SK-N-MC (cell line): ENCODE measurements at regions not wholly inside any gene's neighbourhood (a gene's known extent, or its start where the extent isn't known, plus 50 kb on each side); places are given as distances from the start of the nearest gene placed in this dataset.

Experiments used
- EZH2 ChIP-seq: fragments of 200-600 bp; sonication (generic); IDR thresholded peaks from one replicate; pipeline ENCODE4 v1.6.1; 2017; ENCODE audit warnings: antibody characterized with exemption
- POLR2AphosphoS5 ChIP-seq: IDR thresholded peaks from 2 replicates; pipeline ENCODE4 v1.6.1; 2012; ENCODE audit warnings: mild to moderate bottlenecking, low read depth, low read length, borderline replicate concordance

GRCh38 chr2:120489023-120489422, 143.1 kb downstream of the INHBB start:
- TF ChIP-seq POLR2AphosphoS5 (no peak), EZH2 (no peak)
